Effector CD4-positive, alpha-beta T cell (primary cell): ENCODE measurements at regions not wholly inside any gene's neighbourhood (a gene's known extent, or its start where the extent isn't known, plus 50 kb on each side); places are given as distances from the start of the nearest gene placed in this dataset.

Experiments
- DNase-seq: peaks from one replicate; pipeline ENCODE4 v3.0.0-alpha.2; 2020

- DNase-seq, result no peak
Observed at GRCh38 chr13:105340061-105340606, 1195.3 kb downstream of the EFNB2 start.

GRCh38 chr13:105338773-105339172 is 1196.7 kb downstream of the EFNB2 start:
- DNase-seq, result no peak

- no peak for DNase-seq
Observed at GRCh38 chr13:105338006-105338405, 1197.5 kb downstream of the EFNB2 start.

- DNase-seq, result no peak
Observed at GRCh38 chr13:105336706-105337576, 1198.5 kb downstream of the EFNB2 start.

- no peak for DNase-seq
Observed at GRCh38 chr13:105334211-105334610, 1201.3 kb downstream of the EFNB2 start.

- no peak for DNase-seq
Observed at GRCh38 chr13:105333416-105333815, 1202.0 kb downstream of the EFNB2 start.

GRCh38 chr13:105329359-105329758 is 1206.1 kb downstream of the EFNB2 start:
- DNase-seq, result no peak

- DNase-seq, result no peak
Observed at GRCh38 chr13:105328212-105328611, 1207.2 kb downstream of the EFNB2 start.

- no peak for DNase-seq
Observed at GRCh38 chr13:105327581-105328126, 1207.8 kb downstream of the EFNB2 start.

- no peak for DNase-seq
Observed at GRCh38 chr13:105319875-105320274, 1215.6 kb downstream of the EFNB2 start.

- no peak for DNase-seq
Observed at GRCh38 chr13:105316731-105317130, 1218.7 kb downstream of the EFNB2 start.

GRCh38 chr13:105312906-105313305 is 1222.6 kb downstream of the EFNB2 start:
- no peak for DNase-seq

GRCh38 chr13:105311094-105311493 is 1224.4 kb downstream of the EFNB2 start:
- no peak for DNase-seq

- no peak for DNase-seq
Observed at GRCh38 chr13:105307776-105308175, 1227.7 kb downstream of the EFNB2 start.

GRCh38 chr13:105297839-105298238 is 1237.6 kb downstream of the EFNB2 start:
- no peak for DNase-seq

- no peak for DNase-seq
Observed at GRCh38 chr13:105291987-105292386, 1243.5 kb downstream of the EFNB2 start.

- DNase-seq, result no peak
Observed at GRCh38 chr13:105290596-105290995, 1244.9 kb downstream of the EFNB2 start.

- DNase-seq, result no peak
Observed at GRCh38 chr13:105285526-105285925, 1249.9 kb downstream of the EFNB2 start.

GRCh38 chr13:105282406-105283285 is 1252.8 kb downstream of the EFNB2 start:
- no peak for DNase-seq

GRCh38 chr13:105278943-105279381 is 1256.5 kb downstream of the EFNB2 start:
- DNase-seq, result no peak

GRCh38 chr13:105276571-105276970 is 1258.9 kb downstream of the EFNB2 start:
- no peak for DNase-seq

GRCh38 chr13:105273665-105274222 is 1261.7 kb downstream of the EFNB2 start:
- no peak for DNase-seq
